HEK293 (cell line): ENCODE measurements at regions not wholly inside any gene's neighbourhood (a gene's known extent, or its start where the extent isn't known, plus 50 kb on each side); places are given as distances from the start of the nearest gene placed in this dataset.
A peak's percentile ranks its signal among the peaks of the same experiment; 100 is the strongest.

Experiments used
- CTCF ChIA-PET: fragments of 350-600 bp; formaldehyde crosslinking; extraction: SDS; loops from one replicate; lab custom pipeline; 2021; ENCODE audit warnings: antibody characterized with exemption; lab: Yijun Ruan, JAX
- POLR2A ChIA-PET: fragments of 300-600 bp; formaldehyde crosslinking; extraction: SDS; loops from one replicate; lab custom pipeline; 2020; ENCODE audit warnings: antibody characterized with exemption, inconsistent platforms; lab: Yijun Ruan, JAX
- H3K27ac ChIP-seq: fragments of 200-500 bp; sonication (Bioruptor generic); 2 replicates; pipeline ENCODE4 v1.5.1; 2014; ENCODE audit warnings: low read depth, low read length, control low read depth, inconsistent platforms; ENCODE audit errors: extremely low read depth
- H3K36me3 ChIP-seq, 2 experiments: fragments of 200-500 bp in 1 of 2; sonication (Bioruptor generic) in 1 of 2; 1 replicate in 1 of 2; 2 replicates in 1 of 2; pipeline ENCODE4 v1.5.1; 2014 to 2017; ENCODE audit warnings: inconsistent platforms in 2 of 2, low read length in 2 of 2; ENCODE audit not compliant: control insufficient read depth in 2 of 2, insufficient read depth in 1 of 2
- H3K4me1 ChIP-seq: fragments of 200-500 bp; sonication (Bioruptor generic); 2 replicates; pipeline ENCODE4 v1.5.1; 2014; ENCODE audit warnings: mild to moderate bottlenecking, low read length, inconsistent platforms; ENCODE audit not compliant: control insufficient read depth, insufficient read depth
- H3K4me3 ChIP-seq: 2 replicates; pipeline ENCODE4 v1.5.1; 2011; ENCODE audit warnings: low read depth, mild to moderate bottlenecking, control low read depth, low read length, moderate library complexity
- H3K9me3 ChIP-seq: fragments of 200-500 bp; sonication (Bioruptor generic); 2 replicates; pipeline ENCODE4 v1.5.1; 2014; ENCODE audit warnings: low read depth, low read length, inconsistent platforms; ENCODE audit not compliant: control insufficient read depth, insufficient read depth
- MZF1 ChIP-seq: fragments of 450-650 bp; formaldehyde crosslinking; IDR thresholded peaks from 2 replicates; pipeline ENCODE4 v1.5.1; 2017; ENCODE audit warnings: missing biosample characterization, missing genetic modification characterization, borderline replicate concordance
- REPIN1 ChIP-seq: fragments of 450-650 bp; formaldehyde crosslinking; IDR thresholded peaks from 2 replicates; pipeline ENCODE4 v1.5.1; 2017; ENCODE audit warnings: missing biosample characterization, missing genetic modification characterization, low read depth
- SCRT2 ChIP-seq: fragments of 450-650 bp; formaldehyde crosslinking; IDR thresholded peaks from 2 replicates; pipeline ENCODE4 v1.5.1; 2016; ENCODE audit warnings: missing biosample characterization, missing genetic modification characterization
- TRIM28 ChIP-seq: IDR thresholded peaks from 2 replicates; pipeline ENCODE4 v1.6.1; 2011; ENCODE audit warnings: low read length, control low read depth, borderline replicate concordance
- ZBTB1 ChIP-seq: fragments of 450-650 bp; formaldehyde crosslinking; IDR thresholded peaks from 2 replicates; pipeline ENCODE4 v1.5.1; 2016; ENCODE audit warnings: missing biosample characterization, missing genetic modification characterization
- ZBTB17 ChIP-seq: fragments of 450-650 bp; formaldehyde crosslinking; IDR thresholded peaks from 2 replicates; pipeline ENCODE4 v1.5.1; 2016; ENCODE audit warnings: missing biosample characterization, missing genetic modification characterization
- ZBTB21 ChIP-seq: fragments of 450-650 bp; formaldehyde crosslinking; IDR thresholded peaks from 2 replicates; pipeline ENCODE4 v1.5.1; 2017; ENCODE audit warnings: missing biosample characterization, missing genetic modification characterization
- ZFP3 ChIP-seq: fragments of 450-650 bp; formaldehyde crosslinking; IDR thresholded peaks from 2 replicates; pipeline ENCODE4 v1.5.1; 2016; ENCODE audit warnings: low read depth, missing biosample characterization, missing genetic modification characterization
- ZFP37 ChIP-seq: fragments of 450-650 bp; formaldehyde crosslinking; IDR thresholded peaks from 2 replicates; pipeline ENCODE4 v1.5.1; 2016; ENCODE audit warnings: missing biosample characterization, missing genetic modification characterization
- ZNF121 ChIP-seq: fragments of 450-650 bp; formaldehyde crosslinking; IDR thresholded peaks from 2 replicates; pipeline ENCODE4 v1.5.1; 2016; ENCODE audit warnings: missing biosample characterization, missing genetic modification characterization
- ZNF133 ChIP-seq: fragments of 450-650 bp; formaldehyde crosslinking; IDR thresholded peaks from 2 replicates; pipeline ENCODE4 v1.5.1; 2016; ENCODE audit warnings: missing biosample characterization, missing genetic modification characterization
- ZNF175 ChIP-seq: fragments of 450-650 bp; formaldehyde crosslinking; IDR thresholded peaks from 2 replicates; pipeline ENCODE4 v1.5.1; 2016; ENCODE audit warnings: missing biosample characterization, missing genetic modification characterization
- ZNF184 ChIP-seq: fragments of 450-650 bp; IDR thresholded peaks from 2 replicates; pipeline ENCODE4 v1.5.1; 2018; ENCODE audit warnings: missing biosample characterization, mild to moderate bottlenecking, missing genetic modification characterization
- ZNF202 ChIP-seq: fragments of 450-650 bp; formaldehyde crosslinking; IDR thresholded peaks from 2 replicates; pipeline ENCODE4 v1.5.1; 2016; ENCODE audit warnings: missing biosample characterization, missing genetic modification characterization, borderline replicate concordance
- ZNF324 ChIP-seq: fragments of 450-650 bp; formaldehyde crosslinking; IDR thresholded peaks from 2 replicates; pipeline ENCODE4 v1.5.1; 2016; ENCODE audit warnings: missing biosample characterization, missing genetic modification characterization
- ZNF433 ChIP-seq: fragments of 450-650 bp; formaldehyde crosslinking; IDR thresholded peaks from 2 replicates; pipeline ENCODE4 v1.5.1; 2016; ENCODE audit warnings: missing biosample characterization, missing genetic modification characterization, low read depth
- ZNF48 ChIP-seq: fragments of 450-650 bp; formaldehyde crosslinking; IDR thresholded peaks from 2 replicates; pipeline ENCODE4 v1.5.1; 2016; ENCODE audit warnings: missing biosample characterization, missing genetic modification characterization
- ZNF600 ChIP-seq: fragments of 450-650 bp; formaldehyde crosslinking; IDR thresholded peaks from 2 replicates; pipeline ENCODE4 v1.5.1; 2016; ENCODE audit warnings: missing biosample characterization, missing genetic modification characterization
- ZNF610 ChIP-seq: fragments of 450-650 bp; formaldehyde crosslinking; IDR thresholded peaks from 2 replicates; pipeline ENCODE4 v1.5.1; 2016; ENCODE audit warnings: missing biosample characterization, missing genetic modification characterization, borderline replicate concordance
- ZNF623 ChIP-seq: fragments of 450-650 bp; formaldehyde crosslinking; IDR thresholded peaks from 2 replicates; pipeline ENCODE4 v1.5.1; 2016; ENCODE audit warnings: missing biosample characterization, missing genetic modification characterization
- ZNF626 ChIP-seq: fragments of 450-650 bp; sonication (Bioruptor Pico); formaldehyde crosslinking; IDR thresholded peaks from 2 replicates; pipeline ENCODE4 v1.5.1; 2018; ENCODE audit warnings: missing biosample characterization, missing genetic modification characterization, inconsistent platforms
- ZNF654 ChIP-seq: fragments of 450-650 bp; formaldehyde crosslinking; IDR thresholded peaks from 2 replicates; pipeline ENCODE4 v1.5.1; 2016; ENCODE audit warnings: low read depth, missing biosample characterization, missing genetic modification characterization
- ZNF664 ChIP-seq: fragments of 450-650 bp; formaldehyde crosslinking; IDR thresholded peaks from 2 replicates; pipeline ENCODE4 v1.5.1; 2016; ENCODE audit warnings: missing biosample characterization, missing genetic modification characterization
- TF ChIP-seq, protein P1 (sequence below): fragments of 450-650 bp; formaldehyde crosslinking; IDR thresholded peaks from 2 replicates; pipeline ENCODE4 v1.5.1; 2016; ENCODE audit warnings: missing biosample characterization, missing genetic modification characterization

DNA sequence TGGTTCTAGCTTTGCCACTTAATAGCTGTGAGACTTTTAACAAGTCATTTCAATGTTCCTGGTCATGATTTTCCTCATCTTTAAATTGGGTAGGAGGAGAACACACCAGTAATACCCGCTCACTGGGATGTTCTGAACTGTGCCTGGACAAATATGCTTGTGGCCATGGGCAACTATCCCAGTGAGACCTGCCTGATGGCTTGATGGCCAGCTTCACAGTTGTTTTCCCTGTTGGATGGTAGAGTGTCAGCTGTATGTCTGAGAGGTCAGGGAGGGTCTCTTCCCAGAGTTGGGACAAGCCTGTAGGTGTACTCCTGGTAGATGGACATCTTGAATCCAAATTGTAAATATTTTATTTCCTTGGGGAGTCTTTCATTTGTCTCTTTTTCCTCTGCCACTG, 92.5 kb upstream of the PFN2 start:
- Histone ChIP-seq H3K4me3 (no peak overlapping the region), H3K27ac (no peak overlapping the region), H3K9me3 (no peaks in the 10 kb centered on the region), H3K4me1 (no peaks in the 10 kb centered on the region), H3K36me3 (no peaks in the 10 kb centered on the region)
- CTCF ChIA-PET = interaction anchor here (1.2 kb wide), 1 partner anchor 157 kb away, joined by 3 read pairs; no protein-coding TSS in a partner anchor
- POLR2A ChIA-PET = interaction anchor here (0.6 kb wide), 1 partner anchor 97 kb away, joined by 4 read pairs; no protein-coding TSS in a partner anchor
- no peak for TF ChIP-seq ZFP3 (tag by site-specific recombination)
- TF ChIP-seq ZNF121 = no peak
- TF ChIP-seq ZNF324 (tag by site-specific recombination) = no peak
- no peak for TF ChIP-seq ZNF133 (tag by site-specific recombination)
- TF ChIP-seq, protein P1, sequence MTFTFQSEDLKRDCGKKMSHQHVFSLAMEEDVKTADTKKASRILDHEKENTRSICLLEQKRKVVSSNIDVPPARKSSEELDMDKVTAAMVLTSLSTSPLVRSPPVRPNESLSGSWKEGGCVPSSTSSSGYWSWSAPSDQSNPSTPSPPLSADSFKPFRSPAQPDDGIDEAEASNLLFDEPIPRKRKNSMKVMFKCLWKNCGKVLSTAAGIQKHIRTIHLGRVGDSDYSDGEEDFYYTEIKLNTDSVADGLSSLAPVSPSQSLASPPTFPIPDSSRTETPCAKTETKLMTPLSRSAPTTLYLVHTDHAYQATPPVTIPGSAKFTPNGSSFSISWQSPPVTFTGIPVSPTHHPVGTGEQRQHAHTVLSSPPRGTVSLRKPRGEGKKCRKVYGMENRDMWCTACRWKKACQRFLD (tag by site-specific recombination) = no peak
- TF ChIP-seq ZNF623 = no peak
- no peak for TF ChIP-seq ZNF654 (tag by site-specific recombination)
- no peak for TF ChIP-seq TRIM28
- no peak for TF ChIP-seq REPIN1 (tag by site-specific recombination)
- no peak for TF ChIP-seq ZNF433
- TF ChIP-seq ZNF202 (tag by site-specific recombination) = no peak
- TF ChIP-seq ZFP37 (tag by site-specific recombination) = no peak
- no peak for TF ChIP-seq ZBTB1
- no peak for TF ChIP-seq ZNF175
- no peak for TF ChIP-seq ZNF610 (tag by site-specific recombination)
- TF ChIP-seq ZNF48 (tag by site-specific recombination) = no peak
- no peak for TF ChIP-seq ZNF626 (tag by site-specific recombination)
- TF ChIP-seq ZBTB21 (tag by site-specific recombination) = no peak

DNA sequence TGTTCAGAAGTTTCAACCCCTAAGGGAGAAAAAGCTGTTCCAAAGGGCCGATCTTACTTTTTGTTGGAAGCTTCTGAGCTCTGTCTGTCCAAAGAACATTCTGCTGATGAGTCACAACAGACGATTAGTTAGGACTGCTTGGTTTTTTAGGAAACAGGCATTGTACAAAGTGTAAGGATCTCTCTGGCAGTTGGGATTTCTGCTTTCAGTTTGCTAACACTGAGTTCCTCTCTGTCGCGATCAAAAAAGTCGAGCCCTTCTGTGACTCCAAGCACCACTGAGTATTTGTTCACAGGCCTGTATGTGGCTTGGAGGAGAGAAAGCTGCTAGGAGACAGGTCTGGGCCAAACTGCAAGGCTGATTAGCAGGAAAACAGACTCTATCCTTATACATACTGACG, 91.8 kb upstream of the PFN2 start:
- H3K27ac ChIP-seq = no peak overlapping the region
- POLR2A ChIA-PET = no interaction called here
- H3K9me3 ChIP-seq = no peaks in the 10 kb centered on the region
- H3K4me1 ChIP-seq = no peaks in the 10 kb centered on the region
- no peaks in the 10 kb centered on the region for H3K36me3 ChIP-seq
- TF ChIP-seq ZNF664 (tag by site-specific recombination) (no peak), ZBTB17 (tag by site-specific recombination) (peak; percentile 63)
- TF ChIP-seq, all 188 proteins: peak for 1
- H3K4me3 ChIP-seq = no peak overlapping the region
- CTCF ChIA-PET = interaction anchor here (1.2 kb wide), 1 partner anchor 157 kb away, joined by 3 read pairs; no protein-coding TSS in a partner anchor

DNA sequence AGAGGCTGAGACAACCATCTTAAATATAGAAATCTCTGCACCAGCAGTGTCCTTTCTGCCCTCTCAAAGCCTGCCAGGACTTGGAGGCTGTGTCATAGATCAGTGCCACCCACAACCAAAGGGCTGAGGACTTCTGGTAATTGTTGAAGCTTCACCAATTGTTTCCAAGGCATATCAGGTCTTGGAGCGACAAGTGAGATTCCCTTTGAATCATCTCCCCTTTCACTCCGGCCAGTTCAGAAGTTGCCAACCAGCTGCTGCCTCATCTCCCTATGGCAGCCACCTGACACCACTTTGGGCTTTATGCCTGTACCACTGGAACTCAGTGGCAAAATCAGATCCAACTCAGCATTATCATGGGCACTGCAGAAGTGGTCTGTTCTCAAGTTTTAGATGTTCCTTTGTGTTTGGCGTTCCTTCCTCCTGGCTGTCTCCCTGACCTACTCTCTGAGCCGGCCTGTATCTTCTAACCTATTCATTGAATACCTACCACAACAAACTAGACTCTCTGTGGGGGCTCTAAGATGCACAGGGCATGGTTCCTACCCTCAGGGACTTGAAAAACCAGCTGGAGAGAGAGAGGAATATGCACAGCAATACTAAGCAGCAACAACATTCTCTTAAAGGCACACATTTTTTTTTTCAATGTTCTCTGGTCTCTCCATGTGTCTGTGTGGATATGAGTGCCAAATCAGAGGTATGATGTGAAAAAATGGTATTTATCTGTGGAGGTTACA, 90.8 kb upstream of the PFN2 start:
- ChIA-PET POLR2A (no interaction called here), CTCF (no interaction called here)
- Histone ChIP-seq H3K4me3 (no peak overlapping the region), H3K9me3 (no peaks in the 10 kb centered on the region), H3K4me1 (no peaks in the 10 kb centered on the region), H3K27ac (no peak overlapping the region), H3K36me3 (no peaks in the 10 kb centered on the region)
- TF ChIP-seq ZNF600 (tag by site-specific recombination) = no peak
- 0 out of 2 replicates have a peak, but pooled peaks have one; percentile 17 for TF ChIP-seq SCRT2 (tag by site-specific recombination)
- TF ChIP-seq MZF1 = no peak
- TF ChIP-seq ZNF184 = no peak
